Panc1 (cell line): ENCODE measurements at regions not wholly inside any gene's neighbourhood (a gene's known extent, or its start where the extent isn't known, plus 50 kb on each side); places are given as distances from the start of the nearest gene placed in this dataset.

ENCODE experiments used
- CTCF ChIP-seq: fragments of 450-650 bp; IDR thresholded peaks from 2 replicates; pipeline ENCODE4 v1.5.1; 2017; ENCODE audit warnings: mild to moderate bottlenecking
- POLR2AphosphoS5 ChIP-seq: IDR thresholded peaks from 2 replicates; pipeline ENCODE4 v1.6.1; 2012; ENCODE audit warnings: mild to moderate bottlenecking, low read depth, low read length, moderate library complexity
- SIN3A ChIP-seq: IDR thresholded peaks from 2 replicates; pipeline ENCODE4 v1.6.1; 2012; ENCODE audit warnings: low read depth, mild to moderate bottlenecking, low read length, moderate library complexity, borderline replicate concordance; ENCODE audit not compliant: insufficient read depth
- TCF7L2 ChIP-seq: IDR thresholded peaks from 2 replicates; pipeline ENCODE4 v1.6.1; 2011; ENCODE audit warnings: mild to moderate bottlenecking, low read depth, low read length, inconsistent platforms

- TF ChIP-seq CTCF (no peak), SIN3A (no peak), POLR2AphosphoS5 (no peak), TCF7L2 (no peak)
These were observed 99.6 kb upstream of the CTAGE1 start for GRCh38 chr18:22517356-22517755.
